T-helper 1 cell treated with Interleukin-12 subunit alpha and Interleukin-12 subunit beta and Interleukin-4 antibody, amounts not matched to agents 30 ng/mL and 1 ng/mL, for 36 hours (primary cell): ENCODE measurements at regions not wholly inside any gene's neighbourhood (a gene's known extent, or its start where the extent isn't known, plus 50 kb on each side); places are given as distances from the start of the nearest gene placed in this dataset.

Experiments
- intact Hi-C: fragments of 100-400 bp; cut with micrococcal nuclease; formaldehyde crosslinking; loops from one replicate; pipeline ENCODE4 v1.15.1; 2024

DNA sequence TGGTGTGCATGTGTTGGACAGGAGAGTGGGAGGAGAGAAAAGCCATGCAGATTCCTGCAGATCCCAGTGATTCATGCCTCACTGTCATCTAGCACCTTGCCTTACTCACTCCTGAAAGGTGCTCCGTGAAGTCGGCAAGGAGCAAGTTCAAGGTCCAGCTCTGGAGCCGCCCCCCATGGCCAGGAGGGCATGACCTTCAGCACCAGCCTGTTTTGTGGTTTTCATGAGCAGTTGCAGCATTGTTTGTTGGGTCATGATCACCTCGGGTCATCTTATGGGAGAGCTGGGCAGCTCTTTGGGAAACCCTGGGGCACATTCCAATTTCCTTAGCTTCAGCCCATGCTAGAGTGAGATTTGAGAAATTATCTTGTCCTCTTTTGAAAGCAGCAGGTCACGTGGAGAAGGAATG, 137.5 kb upstream of the IRX3 start:
- intact Hi-C loops, result no loop called here

DNA sequence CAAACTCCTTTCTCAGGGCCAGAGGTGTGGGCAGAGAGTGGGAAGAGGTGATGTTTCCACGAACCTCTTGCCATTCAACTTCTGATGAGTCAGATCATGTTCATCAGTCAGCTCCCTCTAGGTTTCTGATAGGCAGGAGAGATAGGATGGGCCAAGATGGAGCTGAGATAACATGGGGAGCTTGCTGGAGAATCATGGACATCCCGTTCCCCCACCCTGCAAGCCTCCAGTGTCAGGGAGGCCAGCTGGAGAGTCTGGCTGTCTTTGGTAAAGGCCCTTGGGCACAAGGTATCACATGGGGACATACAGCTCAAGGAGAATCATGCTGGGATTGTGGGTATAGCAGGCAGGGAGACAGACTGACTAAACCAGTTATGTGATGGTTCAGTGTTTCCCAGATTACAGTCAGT, 136.0 kb upstream of the IRX3 start:
- intact Hi-C loops, result no loop called here

DNA sequence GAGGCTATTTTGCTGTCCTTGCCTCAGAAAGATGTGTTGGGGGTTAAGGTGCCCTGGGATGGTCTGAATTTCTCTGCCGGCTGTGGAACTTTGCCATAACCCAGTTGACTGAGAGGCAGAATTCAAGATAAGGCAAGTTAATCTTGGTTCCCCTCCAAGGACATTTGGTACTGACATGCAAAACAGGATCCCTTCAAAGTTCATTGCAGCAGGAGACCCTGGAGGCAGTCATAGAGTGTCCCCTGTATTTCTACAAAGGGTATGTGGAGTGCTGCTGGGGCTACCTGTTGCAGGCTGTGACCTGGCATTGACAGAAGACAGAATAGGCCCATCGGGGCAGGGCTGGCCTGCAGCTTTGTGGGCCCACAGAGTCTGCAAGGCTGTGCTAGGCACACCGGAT, 135.6 kb upstream of the IRX3 start:
- intact Hi-C loops, result no loop called here

GRCh38 chr16:54421220-54421619, 134.6 kb upstream of the IRX3 start:
- intact Hi-C loops, result no loop called here

DNA sequence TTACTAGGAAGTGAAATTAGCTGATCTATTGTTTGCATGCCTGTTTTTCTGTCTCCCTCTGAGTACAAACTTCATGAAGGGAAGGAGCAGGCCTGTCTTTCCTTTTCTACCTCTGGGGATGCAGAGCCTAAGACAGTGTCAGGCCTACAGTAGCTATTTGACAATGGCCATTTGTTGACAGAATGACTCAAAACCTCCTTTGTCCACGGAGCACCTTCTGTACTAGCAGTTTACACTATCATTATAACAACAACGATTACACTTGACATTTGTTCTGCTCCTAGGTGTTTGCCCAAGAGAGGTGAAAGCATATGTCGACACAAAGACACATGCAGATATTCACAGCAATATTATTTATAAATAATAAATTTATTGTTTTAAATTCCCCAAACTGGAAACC, 132.3 kb upstream of the IRX3 start:
- intact Hi-C loops, result no loop called here

- intact Hi-C loops, result no loop called here
Observed at GRCh38 chr16:54417384-54417783, 130.8 kb upstream of the IRX3 start.

GRCh38 chr16:54414671-54415070, 128.1 kb upstream of the IRX3 start:
- intact Hi-C loops, result no loop called here

DNA sequence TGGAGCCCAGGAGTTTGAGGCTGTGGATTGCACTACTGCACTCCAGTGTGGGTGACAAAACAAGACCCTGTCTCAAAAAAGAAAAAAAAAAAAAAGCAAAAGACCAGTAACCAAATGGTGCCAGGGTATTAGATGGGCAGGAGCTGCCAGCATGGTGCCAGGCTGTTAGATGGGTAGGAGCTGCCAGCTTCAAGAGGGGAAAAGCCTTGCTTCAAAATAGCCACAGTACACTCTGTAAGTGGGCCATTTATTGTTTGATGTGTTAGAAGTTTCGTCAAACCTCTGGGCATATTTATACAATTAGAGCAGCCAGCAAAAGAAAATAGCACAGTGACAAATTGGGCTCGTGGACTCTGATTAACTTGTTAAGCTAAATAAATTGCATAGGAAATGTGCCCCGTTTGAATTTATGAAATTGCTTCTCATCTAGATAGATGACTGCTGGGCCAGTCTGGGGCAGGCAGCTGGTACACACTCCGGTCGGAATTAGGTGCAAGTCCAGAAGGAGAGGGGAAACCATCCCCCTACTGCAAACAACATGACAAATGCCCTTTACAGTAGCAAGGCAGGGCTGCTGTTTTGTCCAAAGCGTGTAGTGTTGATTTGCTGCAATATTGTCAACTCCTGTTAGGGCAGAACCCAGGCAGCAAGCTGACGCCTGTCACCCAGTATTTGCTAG, 126.3 kb upstream of the IRX3 start:
- intact Hi-C loops, result no loop called here

DNA sequence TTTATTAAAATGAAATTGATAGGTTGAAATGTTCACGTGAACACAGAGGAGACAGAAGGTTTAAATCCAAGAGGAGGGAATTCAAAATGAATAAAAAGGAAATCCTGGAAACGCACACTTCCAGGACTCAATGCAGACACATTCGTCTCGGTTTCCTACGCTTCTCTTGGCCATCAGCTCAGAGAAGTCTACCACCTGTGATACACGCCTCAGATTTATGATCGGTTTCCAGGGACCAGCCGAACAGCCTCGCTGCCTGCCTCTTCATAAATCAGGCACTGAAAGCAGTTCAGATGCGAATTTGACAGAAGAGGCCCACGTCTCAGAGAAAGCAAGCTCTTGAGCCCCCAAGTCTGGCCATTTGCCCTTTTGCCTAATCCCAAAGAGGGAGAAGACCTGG, 125.5 kb upstream of the IRX3 start:
- intact Hi-C loops, result no loop called here

GRCh38 chr16:54411544-54411943, 125.0 kb upstream of the IRX3 start:
- intact Hi-C loops, result no loop called here

DNA sequence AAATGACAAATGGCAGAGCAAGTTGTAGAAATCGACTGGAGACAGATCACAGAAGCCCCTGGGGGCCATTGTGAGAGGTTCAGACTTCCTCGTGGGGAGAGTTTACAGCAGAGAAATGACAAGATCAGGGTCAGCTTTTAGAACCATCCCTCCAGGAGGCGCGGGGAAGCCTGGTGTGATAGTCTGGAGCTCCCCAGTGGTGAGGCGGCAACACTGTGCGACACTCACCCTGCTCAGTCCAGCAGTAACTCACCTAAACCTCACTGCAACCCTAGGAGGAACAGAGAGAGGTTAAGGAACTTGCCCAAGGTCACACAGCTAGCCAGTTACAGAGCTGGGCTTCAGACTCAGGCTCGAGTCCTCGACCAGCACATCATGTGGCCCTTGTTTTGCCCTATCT, 123.4 kb upstream of the IRX3 start:
- intact Hi-C loops, result no loop called here

GRCh38 chr16:54407596-54407995, 121.0 kb upstream of the IRX3 start:
- intact Hi-C loops, result no loop called here

DNA sequence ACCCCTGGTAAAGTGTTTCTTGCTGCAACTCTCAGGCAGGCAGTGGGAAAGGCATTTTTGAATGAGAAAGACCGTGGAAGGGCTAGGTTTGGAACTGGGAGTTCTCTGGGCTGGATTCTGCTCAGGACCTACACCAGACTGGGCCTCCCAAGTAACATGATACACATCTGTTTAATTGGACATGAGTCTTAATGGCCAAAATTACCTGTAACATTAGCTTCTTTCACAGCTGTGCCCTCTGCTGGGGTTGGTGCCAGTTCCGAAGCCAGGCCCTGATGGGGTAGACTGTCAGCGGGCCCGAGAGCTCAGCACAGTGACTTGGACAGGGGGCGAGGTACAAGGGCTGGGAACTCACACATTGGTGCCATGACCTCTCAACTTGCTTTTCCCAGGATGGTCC, 118.9 kb upstream of the IRX3 start:
- intact Hi-C loops, result no loop called here

GRCh38 chr16:54403580-54403979, 117.0 kb upstream of the IRX3 start:
- intact Hi-C loops, result no loop called here

DNA sequence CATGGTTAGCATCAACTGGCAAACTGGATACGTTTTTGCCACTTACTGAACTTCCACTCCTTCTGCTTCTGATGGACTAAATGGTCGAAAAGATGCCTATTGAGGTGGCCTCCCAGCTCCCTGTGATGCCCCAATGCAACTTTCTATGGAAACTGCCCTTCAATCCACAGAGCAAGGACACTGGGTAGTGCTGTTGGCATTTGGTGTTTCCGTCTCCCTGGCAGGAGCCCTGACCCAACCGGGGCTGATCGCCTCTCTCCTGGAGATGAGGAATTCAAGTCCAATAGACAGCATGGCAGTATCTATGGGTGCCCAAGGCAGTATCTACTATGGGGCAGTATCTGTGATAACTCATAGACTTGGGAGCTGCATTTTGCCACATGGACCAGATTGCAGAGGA, 116.3 kb upstream of the IRX3 start:
- intact Hi-C loops, result no loop called here

- intact Hi-C loops, result no loop called here
Observed at GRCh38 chr16:54402270-54402669, 115.7 kb upstream of the IRX3 start.

GRCh38 chr16:54400261-54400660, 113.7 kb upstream of the IRX3 start:
- intact Hi-C loops, result no loop called here

DNA sequence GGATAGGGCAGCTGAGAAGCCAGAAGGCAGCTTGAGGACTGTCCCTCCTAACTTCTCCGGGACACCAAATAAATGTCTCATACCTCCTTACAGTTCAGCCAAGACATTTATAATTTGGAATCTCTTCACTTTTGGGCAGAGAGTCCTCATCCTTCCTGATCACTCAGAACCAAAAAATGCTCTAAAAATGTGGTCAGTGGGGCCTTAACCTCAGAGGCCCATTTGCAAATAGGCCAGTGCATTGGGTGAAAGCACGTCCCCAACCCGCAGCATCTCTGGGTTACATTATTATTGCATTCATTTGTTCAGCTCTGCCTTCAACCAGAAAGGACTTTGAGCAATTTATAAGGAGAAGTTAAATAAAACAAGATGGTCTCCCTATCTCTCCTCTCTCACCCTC, 112.4 kb upstream of the IRX3 start:
- intact Hi-C loops, result no loop called here

GRCh38 chr16:54397838-54398237, 111.3 kb upstream of the IRX3 start:
- intact Hi-C loops, result no loop called here

GRCh38 chr16:54397190-54397835, 110.7 kb upstream of the IRX3 start:
- intact Hi-C loops, result no loop called here

DNA sequence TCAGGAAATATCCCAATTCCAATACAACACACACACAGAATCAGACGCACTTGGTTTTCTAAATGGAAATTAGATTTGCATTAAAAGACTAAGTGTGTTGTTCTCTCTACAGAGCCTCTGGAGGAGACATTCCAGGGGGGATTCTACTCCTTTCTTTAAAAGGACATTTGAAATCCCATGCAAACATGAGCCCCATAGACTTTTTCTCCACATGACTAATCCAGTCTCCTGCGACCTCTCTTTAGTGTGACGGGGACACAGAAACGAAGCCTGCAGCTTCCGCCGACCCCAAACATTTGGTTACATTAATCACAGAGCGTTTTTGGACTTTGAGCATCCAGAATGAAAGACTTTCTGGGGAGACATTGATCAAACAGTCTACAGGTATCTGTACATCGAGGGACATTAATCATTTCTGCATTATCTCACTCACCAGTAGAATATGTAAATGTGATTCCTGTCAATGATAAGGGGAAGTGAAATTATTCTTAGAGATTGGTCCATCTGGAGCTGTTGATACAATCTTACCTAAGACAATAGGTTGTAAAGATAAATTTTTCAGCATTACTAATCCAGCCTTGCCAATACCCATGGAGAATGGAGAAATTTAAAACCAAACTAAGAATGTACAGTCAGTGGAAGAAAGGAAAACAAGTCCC, 103.4 kb upstream of the IRX3 start:
- intact Hi-C loops, result no loop called here

- intact Hi-C loops, result no loop called here
Observed at GRCh38 chr16:54385141-54385540, 98.6 kb upstream of the IRX3 start.
